Choroid plexus epithelial cell (primary cell): ENCODE measurements at regions not wholly inside any gene's neighbourhood (a gene's known extent, or its start where the extent isn't known, plus 50 kb on each side); places are given as distances from the start of the nearest gene placed in this dataset.

Experiments used
- DNase-seq: peaks from one replicate; pipeline ENCODE4 v3.0.0-alpha.2; 2010; ENCODE audit warnings: low read depth
- H3K4me3 ChIP-seq: 2 replicates; pipeline ENCODE4 v1.5.1; 2011; ENCODE audit warnings: low read depth, mild to moderate bottlenecking, control low read depth, low read length, moderate library complexity
- CTCF ChIP-seq: conservative IDR thresholded peaks from 2 replicates; pipeline ENCODE4 v1.5.1; 2011; ENCODE audit warnings: low read depth, mild to moderate bottlenecking, control low read depth, inconsistent platforms, low read length, moderate library complexity

- DNase-seq, result peak; percentile 66
- TF ChIP-seq CTCF, result no peak
- no peak overlapping the region for H3K4me3 ChIP-seq
Observed at GRCh38 chr11:35057926-35058668, 80.9 kb upstream of the CD44 start.

GRCh38 chr11:35058669-35059434 lies 80.1 kb upstream of the CD44 start:
- no peak for DNase-seq
- no peak for TF ChIP-seq CTCF
- H3K4me3 ChIP-seq, result no peak overlapping the region

- TF ChIP-seq CTCF, result no peak
- DNase-seq, result no peak
- no peak overlapping the region for H3K4me3 ChIP-seq
Observed at GRCh38 chr11:35061516-35062440, 77.2 kb upstream of the CD44 start.

DNA sequence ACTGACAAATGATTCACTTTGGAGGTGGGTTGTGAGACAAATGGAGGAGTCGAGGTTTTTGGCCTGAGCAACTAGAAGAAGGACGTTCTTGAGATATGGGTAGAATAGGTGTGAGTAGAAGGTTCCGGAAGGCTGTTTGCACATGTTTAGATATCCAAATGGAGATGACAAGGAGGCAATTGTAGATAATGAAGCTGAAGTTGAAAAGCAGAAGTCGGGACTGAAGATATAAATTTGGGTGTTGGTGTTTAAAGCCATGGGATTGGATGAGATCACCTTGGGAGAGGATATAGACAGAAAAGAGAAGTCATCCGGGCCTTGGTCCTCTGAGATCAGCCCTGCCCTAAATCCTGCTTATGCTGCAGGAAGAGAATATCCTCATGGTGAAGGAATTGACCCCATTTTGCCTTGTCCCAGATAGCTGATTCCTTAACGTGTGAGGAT lies 75.5 kb upstream of the CD44 start:
- H3K4me3 ChIP-seq, result no peak overlapping the region
- no peak for DNase-seq
- no peak for TF ChIP-seq CTCF

DNA sequence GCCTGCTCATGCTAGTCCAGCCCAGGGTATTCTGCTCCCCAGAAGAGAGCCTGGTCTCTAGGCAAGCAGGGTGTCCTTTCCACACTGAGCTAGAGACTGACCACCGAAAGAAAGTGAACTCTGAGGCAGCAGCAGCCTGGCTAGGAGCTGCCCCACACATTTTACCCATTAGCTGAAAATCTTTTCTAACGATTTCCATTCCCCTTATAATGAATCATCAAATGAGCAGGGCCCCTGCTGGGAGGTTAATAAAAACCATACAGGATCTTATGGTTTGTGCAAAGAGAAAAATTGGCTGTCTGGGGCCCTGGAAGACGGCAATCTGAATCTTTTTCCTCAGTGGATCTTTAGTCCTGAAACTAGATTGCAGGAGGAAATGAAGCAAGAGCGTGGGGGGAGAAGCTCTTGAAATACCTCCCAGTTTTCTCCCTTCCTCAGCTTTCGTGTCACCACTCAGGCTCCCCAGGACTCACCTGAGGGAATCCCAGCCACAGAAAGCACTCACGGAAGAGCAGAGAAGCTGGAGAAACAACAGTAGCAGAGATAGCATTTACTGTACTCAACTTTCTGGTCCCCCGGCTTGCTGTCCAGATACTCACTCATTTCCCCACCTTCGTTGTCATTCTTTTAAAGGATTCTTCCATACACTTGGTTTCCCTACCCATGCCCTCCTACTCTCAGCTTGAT lies 74.7 kb upstream of the CD44 start:
- peak; percentile 80 for DNase-seq
- no peak for TF ChIP-seq CTCF
- no peak overlapping the region for H3K4me3 ChIP-seq

- no peak overlapping the region for H3K4me3 ChIP-seq
- no peak for TF ChIP-seq CTCF
- no peak for DNase-seq
Observed at GRCh38 chr11:35065566-35065965, 73.4 kb upstream of the CD44 start.
